Kidney capillary endothelial cell (primary cell): ENCODE measurements at regions not wholly inside any gene's neighbourhood (a gene's known extent, or its start where the extent isn't known, plus 50 kb on each side); places are given as distances from the start of the nearest gene placed in this dataset.
"Not testable (repeated sequence)": the region's sequence is repeated elsewhere in the genome, so short reads cannot be mapped to it uniquely, and the experiment has no call there.

ENCODE experiments used
- DNase-seq: peaks from one replicate; pipeline ENCODE4 v3.0.0-alpha.2; 2018; ENCODE audit warnings: low spot score

GRCh38 chr2:75894170-75894569, 183.5 kb upstream of the GCFC2 start:
- no peak for DNase-seq

- DNase-seq: no peak
Measured at GRCh38 chr2:75892490-75892889, 181.8 kb upstream of the GCFC2 start.

GRCh38 chr2:75882530-75882929, 171.8 kb upstream of the GCFC2 start:
- no peak for DNase-seq

- not testable (repeated sequence) for DNase-seq
Measured at GRCh38 chr2:75875606-75876005, 164.9 kb upstream of the GCFC2 start.

- DNase-seq: not testable (repeated sequence)
Measured at GRCh38 chr2:75871762-75872614, 161.3 kb upstream of the GCFC2 start.

GRCh38 chr2:75870651-75871137, 160.0 kb upstream of the GCFC2 start:
- DNase-seq: no peak

GRCh38 chr2:75870133-75870532, 159.4 kb upstream of the GCFC2 start:
- DNase-seq: no peak

- DNase-seq: no peak
Measured at GRCh38 chr2:75865702-75866101, 155.0 kb upstream of the GCFC2 start.

GRCh38 chr2:75865083-75865482, 154.4 kb upstream of the GCFC2 start:
- DNase-seq: no peak

GRCh38 chr2:75862547-75862946, 151.8 kb upstream of the GCFC2 start:
- no peak for DNase-seq

- no peak for DNase-seq
Measured at GRCh38 chr2:75853436-75853835, 142.7 kb upstream of the GCFC2 start.

GRCh38 chr2:75852639-75853038, 141.9 kb upstream of the GCFC2 start:
- DNase-seq: no peak

GRCh38 chr2:75846683-75847190, 136.0 kb upstream of the GCFC2 start:
- no peak for DNase-seq

- no peak for DNase-seq
Measured at GRCh38 chr2:75844651-75845050, 133.9 kb upstream of the GCFC2 start.

GRCh38 chr2:75834588-75834987, 123.9 kb upstream of the GCFC2 start:
- DNase-seq: not testable (repeated sequence)

- no peak for DNase-seq
Measured at GRCh38 chr2:75833386-75833785, 122.7 kb upstream of the GCFC2 start.

- no peak for DNase-seq
Measured at GRCh38 chr2:75828826-75829225, 118.1 kb upstream of the GCFC2 start.

GRCh38 chr2:75823515-75823914, 112.8 kb upstream of the GCFC2 start:
- not testable (repeated sequence) for DNase-seq

- DNase-seq: no peak
Measured at GRCh38 chr2:75822336-75822735, 111.6 kb upstream of the GCFC2 start.

GRCh38 chr2:75820693-75821092, 110.0 kb upstream of the GCFC2 start:
- no peak for DNase-seq

- DNase-seq: no peak
Measured at GRCh38 chr2:75810611-75811330, 100.1 kb upstream of the GCFC2 start.

GRCh38 chr2:75808793-75809535, 98.2 kb upstream of the GCFC2 start:
- DNase-seq: no peak
